H1 (cell line): ENCODE measurements at regions not wholly inside any gene's neighbourhood (a gene's known extent, or its start where the extent isn't known, plus 50 kb on each side); places are given as distances from the start of the nearest gene placed in this dataset.

Experiments used
- POLR2A ChIP-seq, 2 experiments: IDR thresholded peaks; 1 replicate in 1 of 2; 2 replicates in 1 of 2; pipeline ENCODE4 v1.6.1; 2011; ENCODE audit warnings: low read depth in 2 of 2, low read length in 2 of 2, mild to moderate bottlenecking in 2 of 2; ENCODE audit errors: control extremely low read depth in 1 of 2
- RAD21 ChIP-seq, 2 experiments: IDR thresholded peaks in 1 of 2; conservative IDR thresholded peaks in 1 of 2; 2 replicates each; pipeline ENCODE4 v1.6.1; 2011; ENCODE audit warnings: low read depth in 2 of 2, low read length in 2 of 2, improper control_type of control experiment in 1 of 2, inconsistent platforms in 1 of 2, mild to moderate bottlenecking in 1 of 2, moderate library complexity in 1 of 2
- TF ChIP-seq, protein P1 (sequence below): fragments of 300-600 bp; sonication (generic); IDR thresholded peaks from 2 replicates; pipeline ENCODE4 v1.7.1; 2012; ENCODE audit warnings: low read length, moderate library complexity, mild to moderate bottlenecking, inconsistent platforms; ENCODE audit not compliant: insufficient replicate concordance

DNA sequence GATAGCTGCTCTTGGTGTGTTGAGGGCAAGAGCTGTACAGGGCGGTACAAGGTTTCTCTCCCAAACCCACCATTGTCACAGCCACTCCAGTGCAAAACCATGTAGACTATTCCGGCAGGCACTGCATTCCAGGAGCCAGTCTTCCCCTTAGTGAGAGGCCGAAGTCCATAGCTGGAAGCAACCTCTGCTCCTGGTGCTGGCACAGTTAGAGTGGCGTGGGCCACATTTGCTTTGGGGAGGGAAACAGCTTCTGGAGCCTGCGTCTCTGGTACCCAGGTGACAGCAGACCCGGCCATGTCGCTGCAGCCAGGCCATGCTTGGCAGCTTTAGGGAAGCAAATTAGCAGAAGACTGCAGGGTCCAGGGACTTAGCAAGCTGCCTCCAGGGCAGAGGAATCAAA, 788.0 kb downstream of the BRD1 start (continued):
- TF ChIP-seq, protein P1, sequence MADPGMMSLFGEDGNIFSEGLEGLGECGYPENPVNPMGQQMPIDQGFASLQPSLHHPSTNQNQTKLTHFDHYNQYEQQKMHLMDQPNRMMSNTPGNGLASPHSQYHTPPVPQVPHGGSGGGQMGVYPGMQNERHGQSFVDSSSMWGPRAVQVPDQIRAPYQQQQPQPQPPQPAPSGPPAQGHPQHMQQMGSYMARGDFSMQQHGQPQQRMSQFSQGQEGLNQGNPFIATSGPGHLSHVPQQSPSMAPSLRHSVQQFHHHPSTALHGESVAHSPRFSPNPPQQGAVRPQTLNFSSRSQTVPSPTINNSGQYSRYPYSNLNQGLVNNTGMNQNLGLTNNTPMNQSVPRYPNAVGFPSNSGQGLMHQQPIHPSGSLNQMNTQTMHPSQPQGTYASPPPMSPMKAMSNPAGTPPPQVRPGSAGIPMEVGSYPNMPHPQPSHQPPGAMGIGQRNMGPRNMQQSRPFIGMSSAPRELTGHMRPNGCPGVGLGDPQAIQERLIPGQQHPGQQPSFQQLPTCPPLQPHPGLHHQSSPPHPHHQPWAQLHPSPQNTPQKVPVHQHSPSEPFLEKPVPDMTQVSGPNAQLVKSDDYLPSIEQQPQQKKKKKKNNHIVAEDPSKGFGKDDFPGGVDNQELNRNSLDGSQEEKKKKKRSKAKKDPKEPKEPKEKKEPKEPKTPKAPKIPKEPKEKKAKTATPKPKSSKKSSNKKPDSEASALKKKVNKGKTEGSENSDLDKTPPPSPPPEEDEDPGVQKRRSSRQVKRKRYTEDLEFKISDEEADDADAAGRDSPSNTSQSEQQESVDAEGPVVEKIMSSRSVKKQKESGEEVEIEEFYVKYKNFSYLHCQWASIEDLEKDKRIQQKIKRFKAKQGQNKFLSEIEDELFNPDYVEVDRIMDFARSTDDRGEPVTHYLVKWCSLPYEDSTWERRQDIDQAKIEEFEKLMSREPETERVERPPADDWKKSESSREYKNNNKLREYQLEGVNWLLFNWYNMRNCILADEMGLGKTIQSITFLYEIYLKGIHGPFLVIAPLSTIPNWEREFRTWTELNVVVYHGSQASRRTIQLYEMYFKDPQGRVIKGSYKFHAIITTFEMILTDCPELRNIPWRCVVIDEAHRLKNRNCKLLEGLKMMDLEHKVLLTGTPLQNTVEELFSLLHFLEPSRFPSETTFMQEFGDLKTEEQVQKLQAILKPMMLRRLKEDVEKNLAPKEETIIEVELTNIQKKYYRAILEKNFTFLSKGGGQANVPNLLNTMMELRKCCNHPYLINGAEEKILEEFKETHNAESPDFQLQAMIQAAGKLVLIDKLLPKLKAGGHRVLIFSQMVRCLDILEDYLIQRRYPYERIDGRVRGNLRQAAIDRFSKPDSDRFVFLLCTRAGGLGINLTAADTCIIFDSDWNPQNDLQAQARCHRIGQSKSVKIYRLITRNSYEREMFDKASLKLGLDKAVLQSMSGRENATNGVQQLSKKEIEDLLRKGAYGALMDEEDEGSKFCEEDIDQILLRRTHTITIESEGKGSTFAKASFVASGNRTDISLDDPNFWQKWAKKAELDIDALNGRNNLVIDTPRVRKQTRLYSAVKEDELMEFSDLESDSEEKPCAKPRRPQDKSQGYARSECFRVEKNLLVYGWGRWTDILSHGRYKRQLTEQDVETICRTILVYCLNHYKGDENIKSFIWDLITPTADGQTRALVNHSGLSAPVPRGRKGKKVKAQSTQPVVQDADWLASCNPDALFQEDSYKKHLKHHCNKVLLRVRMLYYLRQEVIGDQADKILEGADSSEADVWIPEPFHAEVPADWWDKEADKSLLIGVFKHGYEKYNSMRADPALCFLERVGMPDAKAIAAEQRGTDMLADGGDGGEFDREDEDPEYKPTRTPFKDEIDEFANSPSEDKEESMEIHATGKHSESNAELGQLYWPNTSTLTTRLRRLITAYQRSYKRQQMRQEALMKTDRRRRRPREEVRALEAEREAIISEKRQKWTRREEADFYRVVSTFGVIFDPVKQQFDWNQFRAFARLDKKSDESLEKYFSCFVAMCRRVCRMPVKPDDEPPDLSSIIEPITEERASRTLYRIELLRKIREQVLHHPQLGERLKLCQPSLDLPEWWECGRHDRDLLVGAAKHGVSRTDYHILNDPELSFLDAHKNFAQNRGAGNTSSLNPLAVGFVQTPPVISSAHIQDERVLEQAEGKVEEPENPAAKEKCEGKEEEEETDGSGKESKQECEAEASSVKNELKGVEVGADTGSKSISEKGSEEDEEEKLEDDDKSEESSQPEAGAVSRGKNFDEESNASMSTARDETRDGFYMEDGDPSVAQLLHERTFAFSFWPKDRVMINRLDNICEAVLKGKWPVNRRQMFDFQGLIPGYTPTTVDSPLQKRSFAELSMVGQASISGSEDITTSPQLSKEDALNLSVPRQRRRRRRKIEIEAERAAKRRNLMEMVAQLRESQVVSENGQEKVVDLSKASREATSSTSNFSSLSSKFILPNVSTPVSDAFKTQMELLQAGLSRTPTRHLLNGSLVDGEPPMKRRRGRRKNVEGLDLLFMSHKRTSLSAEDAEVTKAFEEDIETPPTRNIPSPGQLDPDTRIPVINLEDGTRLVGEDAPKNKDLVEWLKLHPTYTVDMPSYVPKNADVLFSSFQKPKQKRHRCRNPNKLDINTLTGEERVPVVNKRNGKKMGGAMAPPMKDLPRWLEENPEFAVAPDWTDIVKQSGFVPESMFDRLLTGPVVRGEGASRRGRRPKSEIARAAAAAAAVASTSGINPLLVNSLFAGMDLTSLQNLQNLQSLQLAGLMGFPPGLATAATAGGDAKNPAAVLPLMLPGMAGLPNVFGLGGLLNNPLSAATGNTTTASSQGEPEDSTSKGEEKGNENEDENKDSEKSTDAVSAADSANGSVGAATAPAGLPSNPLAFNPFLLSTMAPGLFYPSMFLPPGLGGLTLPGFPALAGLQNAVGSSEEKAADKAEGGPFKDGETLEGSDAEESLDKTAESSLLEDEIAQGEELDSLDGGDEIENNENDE: no peak
- TF ChIP-seq RAD21 (IDR thresholded peaks at IDR 0.05 in 1 of 2, conservative IDR thresholded peaks at IDR 0.05 in 1 of 2; ENCODE audit: low read depth in 2 of 2, low read length in 2 of 2) (no peak), POLR2A (IDR thresholded peaks at IDR 0.05; ENCODE audit: control extremely low read depth in 1 of 2, low read depth in 2 of 2, low read length in 2 of 2) (no peak)
